H1 (cell line): ENCODE measurements at regions not wholly inside any gene's neighbourhood (a gene's known extent, or its start where the extent isn't known, plus 50 kb on each side); places are given as distances from the start of the nearest gene placed in this dataset.

ENCODE experiments used
- CTCF ChIA-PET: fragments of 300-600 bp; sonication (Branson Sonifier 250); formaldehyde crosslinking; loops from one replicate; lab custom pipeline; 2021; ENCODE audit not compliant: partially characterized antibody; lab: Charles Lee
- POLR2A ChIA-PET: fragments of 300-600 bp; sonication (Branson Sonifier 250); formaldehyde crosslinking; loops from one replicate; lab custom pipeline; 2021; ENCODE audit warnings: inconsistent platforms; ENCODE audit not compliant: partially characterized antibody; lab: Charles Lee
- DNase-seq, 2 experiments: peaks; one replicate each; pipeline versions ENCODE4 v3.0.0 to v3.0.0-alpha.2; 2010 to 2022; ENCODE audit warnings: low spot score in 2 of 2, low read depth in 1 of 2, mixed read lengths in 1 of 2
- FAIRE-seq: peaks from 2 replicates; lab custom pipeline; 2011; peaks lifted over from hg19 to GRCh38; lab: Jason Lieb, UNC
- H2AFZ ChIP-seq: 2 replicates; pipeline ENCODE4 v1.8.1; 2012; ENCODE audit warnings: low read length, inconsistent platforms
- H2AK5ac ChIP-seq: 2 replicates; pipeline ENCODE4 v1.6.1; 2013; ENCODE audit warnings: low read depth, low read length
- H2BK120ac ChIP-seq: replicated peaks from 2 replicates; pipeline ENCODE3; 2013; ENCODE audit warnings: low read depth, low read length, inconsistent platforms
- H2BK12ac ChIP-seq: 2 replicates; pipeline ENCODE4 v1.6.1; 2013; ENCODE audit warnings: low read depth, low read length
- H2BK15ac ChIP-seq: 2 replicates; pipeline ENCODE4 v1.6.1; 2013; ENCODE audit warnings: low read length
- H2BK20ac ChIP-seq: 2 replicates; pipeline ENCODE4 v1.6.1; 2013; ENCODE audit warnings: low read length
- H2BK5ac ChIP-seq: 2 replicates; pipeline ENCODE4 v1.6.1; 2013; ENCODE audit warnings: low read depth, low read length
- H3K14ac ChIP-seq: 2 replicates; pipeline ENCODE4 v1.6.1; 2013; ENCODE audit warnings: inconsistent platforms; ENCODE audit not compliant: insufficient read length
- H3K18ac ChIP-seq: 2 replicates; pipeline ENCODE4 v1.6.1; 2013; ENCODE audit warnings: low read length; ENCODE audit errors: extremely low read depth
- H3K23ac ChIP-seq: 2 replicates; pipeline ENCODE4 v1.6.1; 2013; ENCODE audit warnings: inconsistent platforms; ENCODE audit not compliant: insufficient read length
- H3K23me2 ChIP-seq: 2 replicates; pipeline ENCODE4 v1.6.1; 2013; ENCODE audit warnings: low read depth, low read length
- H3K27ac ChIP-seq: 2 replicates; pipeline ENCODE4 v1.6.1; 2011; ENCODE audit warnings: low read depth, low read length, inconsistent platforms
- H3K27me3 ChIP-seq, 4 experiments: replicated peaks in 1 of 4; 1 replicate in 1 of 4; 2 replicates in 3 of 4; pipeline versions ENCODE4 v1.6.1 to v1.8.1; 2011 to 2013; ENCODE audit warnings: low read length in 3 of 4, mild to moderate bottlenecking in 3 of 4, inconsistent platforms in 2 of 4, mixed read lengths in 2 of 4, moderate library complexity in 1 of 4; ENCODE audit not compliant: control insufficient read depth in 3 of 4, insufficient read depth in 3 of 4; ENCODE audit errors: extremely low read depth in 1 of 4
- H3K36me3 ChIP-seq, 4 experiments: 2 replicates each; pipeline versions ENCODE4 v1.6.1 to v1.8.1; 2011 to 2013; ENCODE audit warnings: mild to moderate bottlenecking in 4 of 4, low read length in 3 of 4, moderate library complexity in 2 of 4, control low read depth in 1 of 4, inconsistent platforms in 1 of 4; ENCODE audit not compliant: insufficient read depth in 4 of 4, control insufficient read depth in 2 of 4
- H3K4ac ChIP-seq: replicated peaks from 2 replicates; pipeline ENCODE3; 2013; ENCODE audit warnings: low read length, low read depth, mixed read lengths, inconsistent platforms; ENCODE audit not compliant: insufficient read length
- H3K4me1 ChIP-seq, 4 experiments: replicated peaks in 1 of 4; 1 replicate in 1 of 4; 2 replicates in 3 of 4; pipeline versions ENCODE4 v1.6.1 to v1.8.1; 2011 to 2013; ENCODE audit warnings: low read length in 3 of 4, inconsistent platforms in 2 of 4, mixed read lengths in 1 of 4; ENCODE audit not compliant: insufficient read depth in 4 of 4, control insufficient read depth in 3 of 4
- H3K4me2 ChIP-seq, 2 experiments: 2 replicates each; pipeline versions ENCODE4 v1.6.1 to v1.8.1; 2011 to 2013; ENCODE audit warnings: low read depth in 2 of 2, low read length in 2 of 2, control low read depth in 1 of 2, inconsistent platforms in 1 of 2, mild to moderate bottlenecking in 1 of 2; ENCODE audit not compliant: insufficient read depth in 1 of 2
- H3K4me3 ChIP-seq, 4 experiments: fragments of 200-600, 300-600 bp in 1 of 4; sonication (generic), shearing (Covaris generic), sonication (Bioruptor Twin) in 1 of 4; 2 replicates each; pipeline versions ENCODE4 v1.5.1 to v1.8.1; 2011 to 2016; ENCODE audit warnings: low read length in 4 of 4, low read depth in 3 of 4, control low read depth in 2 of 4, inconsistent platforms in 2 of 4, mild to moderate bottlenecking in 2 of 4, mixed read lengths in 1 of 4, moderate library complexity in 1 of 4; ENCODE audit not compliant: insufficient read depth in 2 of 4; ENCODE audit errors: extremely low read depth in 1 of 4
- H3K56ac ChIP-seq: replicated peaks from 2 replicates; pipeline ENCODE3; 2013; ENCODE audit warnings: low read depth, mild to moderate bottlenecking, mixed read lengths, low read length, inconsistent platforms; ENCODE audit not compliant: insufficient read length
- H3K79me1 ChIP-seq: 2 replicates; pipeline ENCODE4 v1.6.1; 2013; ENCODE audit warnings: low read depth, low read length, control low read depth
- H3K79me2 ChIP-seq, 2 experiments: 2 replicates each; pipeline versions ENCODE4 v1.6.1 to v1.8.1; 2012 to 2013; ENCODE audit warnings: low read length in 2 of 2, mild to moderate bottlenecking in 2 of 2, inconsistent platforms in 1 of 2; ENCODE audit not compliant: insufficient read depth in 2 of 2, control insufficient read depth in 1 of 2
- H3K9ac ChIP-seq, 4 experiments: replicated peaks in 1 of 4; 1 replicate in 1 of 4; 2 replicates in 3 of 4; pipeline versions ENCODE4 v1.6.1 to v1.8.1; 2011 to 2013; ENCODE audit warnings: low read depth in 3 of 4, low read length in 3 of 4, control low read depth in 2 of 4, mild to moderate bottlenecking in 2 of 4, moderate library complexity in 2 of 4, inconsistent platforms in 1 of 4; ENCODE audit errors: extremely low read depth in 1 of 4
- H3K9me3 ChIP-seq, 2 experiments: 2 replicates each; pipeline versions ENCODE4 v1.6.1 to v1.8.1; 2012 to 2013; ENCODE audit warnings: mild to moderate bottlenecking in 2 of 2, moderate library complexity in 2 of 2, control low read depth in 1 of 2, inconsistent platforms in 1 of 2, low read depth in 1 of 2, low read length in 1 of 2, mixed read lengths in 1 of 2; ENCODE audit not compliant: insufficient read depth in 2 of 2
- H4K20me1 ChIP-seq, 2 experiments: replicated peaks in 1 of 2; 2 replicates each; pipeline versions ENCODE3 to v1.8.1; 2011 to 2013; ENCODE audit warnings: inconsistent platforms in 2 of 2, low read length in 2 of 2, mild to moderate bottlenecking in 1 of 2; ENCODE audit not compliant: insufficient read depth in 2 of 2, control insufficient read depth in 1 of 2
- H4K5ac ChIP-seq: 2 replicates; pipeline ENCODE4 v1.6.1; 2013; ENCODE audit warnings: low read length, low read depth, mixed read lengths, inconsistent platforms; ENCODE audit not compliant: insufficient read length
- H4K8ac ChIP-seq: 2 replicates; pipeline ENCODE4 v1.8.0; 2013; ENCODE audit warnings: mild to moderate bottlenecking, moderate library complexity, low read length, inconsistent platforms; ENCODE audit not compliant: insufficient read depth; ENCODE audit errors: extremely low read depth
- H4K91ac ChIP-seq: replicated peaks from 2 replicates; pipeline ENCODE3; 2013; ENCODE audit warnings: low read length, mixed read lengths, inconsistent platforms; ENCODE audit not compliant: insufficient read length
- ASH2L ChIP-seq: fragments of 200-600, 300-600 bp; sonication (generic); IDR thresholded peaks from one replicate; pipeline ENCODE4 v1.7.1; 2017; ENCODE audit warnings: low read length
- BACH1 ChIP-seq: IDR thresholded peaks from 2 replicates; pipeline ENCODE4 v1.6.1; 2012; ENCODE audit warnings: low read length, improper control_type of control experiment
- EZH2 ChIP-seq: fragments of 200-600 bp; sonication (generic); IDR thresholded peaks from 2 replicates; pipeline ENCODE4 v1.7.1; 2012; ENCODE audit warnings: low read depth, mild to moderate bottlenecking, moderate library complexity, low read length, inconsistent platforms; ENCODE audit not compliant: severe bottlenecking
- HDAC2 ChIP-seq, 2 experiments: fragments of 300-600 bp in 1 of 2; sonication (generic) in 1 of 2; IDR thresholded peaks; 2 replicates each; pipeline ENCODE4 v1.6.1; 2011 to 2012; ENCODE audit warnings: low read depth in 2 of 2, low read length in 2 of 2, mild to moderate bottlenecking in 2 of 2, moderate library complexity in 2 of 2, borderline replicate concordance in 1 of 2, inconsistent platforms in 1 of 2
- JUN ChIP-seq: IDR thresholded peaks from 2 replicates; pipeline ENCODE4 v1.6.1; 2011; ENCODE audit warnings: low read depth, mild to moderate bottlenecking, improper control_type of control experiment, low read length
- SP4 ChIP-seq: IDR thresholded peaks from 2 replicates; pipeline ENCODE4 v1.6.1; 2012; ENCODE audit warnings: low read length, inconsistent platforms
- WGBS, 2 experiments: shearing (Covaris generic) in 1 of 2; methylation state at CpG; one replicate each; pipeline versions ENCODE4 v1.1.6 to v1.1.7; 2013 to 2015; ENCODE audit warnings: low lambda C conversion rate in 2 of 2, mixed read lengths in 2 of 2, inconsistent platforms in 1 of 2, low coverage in 1 of 2, missing lambda C conversion rate in 1 of 2; ENCODE audit not compliant: insufficient replicate concordance in 2 of 2, insufficient coverage in 1 of 2, insufficient read length in 1 of 2; ENCODE audit errors: extremely low coverage in 1 of 2, missing lambda C conversion rate in 1 of 2; 5-methylcytosine and 5-hydroxymethylcytosine counted together

- no peak overlapping the region for H2BK120ac ChIP-seq
- H3K56ac ChIP-seq: no peak overlapping the region
- no peak overlapping the region for H4K91ac ChIP-seq
- POLR2A ChIA-PET: interaction anchor here (1.4 kb wide), 1 partner anchor 21 kb away, joined by 4 read pairs; no protein-coding TSS in a partner anchor
- H2AFZ ChIP-seq: no peak overlapping the region
- CTCF ChIA-PET: interaction anchor here (0.5 to 2.5 kb wide), 10 partner anchors 8 to 294 kb away, joined by 3 to 12 read pairs (median 3); no protein-coding TSS in a partner anchor
- H3K4ac ChIP-seq: no peak overlapping the region
- no peak overlapping the region for H2AK5ac ChIP-seq
- H3K4me1 ChIP-seq: no peaks in the 10 kb centered on the region
- H2BK12ac ChIP-seq: no peak overlapping the region
- H4K20me1 ChIP-seq: peaks cover 0 to 16% of the 10 kb centered on the region in 2 experiments
- H2BK15ac ChIP-seq: no peak overlapping the region
- no peak overlapping the region for H3K4me2 ChIP-seq
- no peak overlapping the region for H4K8ac ChIP-seq
- H3K79me1 ChIP-seq: no peaks in the 10 kb centered on the region
- no peak overlapping the region for H2BK5ac ChIP-seq
- no peak overlapping the region; a peak in 2 of 7 replicates for H3K9ac ChIP-seq
- H3K23ac ChIP-seq: no peak overlapping the region
- H3K27ac ChIP-seq: no peak overlapping the region
- H3K36me3 ChIP-seq: peaks cover 15 to 61% (median 47%) of the 10 kb centered on the region in 4 experiments
- H3K18ac ChIP-seq: no peak overlapping the region
- FAIRE-seq: no peak
- no peak overlapping the region for H2BK20ac ChIP-seq
- DNase-seq: no peak
- H3K23me2 ChIP-seq: 0 out of 2 replicates have a peak, but pooled peaks cover 3% of the 10 kb centered on the region
- no peaks in the 10 kb centered on the region for H3K79me2 ChIP-seq
- no peaks in the 10 kb centered on the region for H3K9me3 ChIP-seq
- no peak overlapping the region for H3K4me3 ChIP-seq
- no peak overlapping the region for H4K5ac ChIP-seq
- TF ChIP-seq SP4 (no peak), EZH2 (no peak), ASH2L (no peak), HDAC2 (IDR thresholded peaks at IDR 0.05; ENCODE audit: borderline replicate concordance in 1 of 2, low read depth in 2 of 2, low read length in 2 of 2) (no peak), BACH1 (no peak), JUN (no peak)
- H3K14ac ChIP-seq: no peak overlapping the region
- no peaks in the 10 kb centered on the region for H3K27me3 ChIP-seq
- whole genome bisulfite sequencing, 2 experiments: 100% methylated on average over 4 of the region's 4 CpGs; no CpG with 5 or more reads in 1 of the 2 experiments
Observed at GRCh38 chr2:120974950-120975349, 239.3 kb downstream of the GLI2 start.
